ENCODE measurements at regions not wholly inside any gene's neighbourhood (a gene's known extent, or its start where the extent isn't known, plus 50 kb on each side); places are given as distances from the start of the nearest gene placed in this dataset.

- no peaks in the 10 kb centered on the region for H3K27me3 ChIP-seq (ENCODE audit: control insufficient read depth in 2 of 2, insufficient read depth in 2 of 2, low read length in 2 of 2)
- no peaks in the 10 kb centered on the region for H3K4me1 ChIP-seq (ENCODE audit: control insufficient read depth in 1 of 2, insufficient read depth in 2 of 2, low read length in 2 of 2)
- H3K27ac ChIP-seq (ENCODE audit: low read depth in 1 of 2, low read length in 2 of 2) = no peak overlapping the region
- no peak overlapping the region for H3K4me3 ChIP-seq (replicated peaks in 1 of 3; ENCODE audit: low read depth in 2 of 3, low read length in 3 of 3)
- no peak overlapping the region for H3K9ac ChIP-seq (ENCODE audit: insufficient read depth, low read length, poor library complexity, severe bottlenecking)
- no peaks in the 10 kb centered on the region for H3K9me3 Mint-ChIP-seq
- DNase-seq = no peak
- intact Hi-C loops (cut with micrococcal nuclease) = no loop called here
- no peak for TF ChIP-seq CTCF (IDR thresholded peaks at IDR 0.05)
- H3K36me3 ChIP-seq (replicated peaks in 1 of 2; ENCODE audit: control insufficient read depth in 1 of 2, insufficient read depth in 2 of 2, low read length in 2 of 2) = no peaks in the 10 kb centered on the region
- H3K27ac Mint-ChIP-seq = no peak overlapping the region
- no peak overlapping the region for H2AFZ ChIP-seq (ENCODE audit: insufficient read depth, low read depth, low read length, poor library complexity, severe bottlenecking)
- H3K9me3 ChIP-seq (replicated peaks in 1 of 2; ENCODE audit: control insufficient read depth in 1 of 2, insufficient read depth in 1 of 2, low read length in 2 of 2) = peaks cover 0 to 5% of the 10 kb centered on the region in 2 donors
- WGBS (ENCODE audit: insufficient coverage) = 63% methylated on average over 1 of the region's 1 CpG
- H3K4me3 Mint-ChIP-seq = no peak overlapping the region
- no peaks in the 10 kb centered on the region for H4K20me1 ChIP-seq (ENCODE audit: insufficient read depth, low read length)
- H3K79me2 ChIP-seq (ENCODE audit: insufficient read depth, low read length) = no peaks in the 10 kb centered on the region
- H3K4me2 ChIP-seq (replicated peaks; ENCODE audit: extremely low read depth, low read length, poor library complexity, severe bottlenecking) = no peak overlapping the region
- peaks cover 2% of the 10 kb centered on the region for H3K4me1 Mint-ChIP-seq
- H3K36me3 Mint-ChIP-seq = no peaks in the 10 kb centered on the region
- H3K27me3 Mint-ChIP-seq (ENCODE audit: low read depth in 3 of 3) = peaks cover 0 to 1% (median 0%) of the 10 kb centered on the region in 3 donors
Measured at GRCh38 chr9:85268131-85268530, 473.6 kb downstream of the AGTPBP1 start.

- Histone ChIP-seq H3K4me2 (replicated peaks; ENCODE audit: extremely low read depth, low read length, poor library complexity, severe bottlenecking) (no peak overlapping the region), H4K20me1 (ENCODE audit: insufficient read depth, low read length) (no peaks in the 10 kb centered on the region), H3K27ac (ENCODE audit: low read depth in 1 of 2, low read length in 2 of 2) (no peak overlapping the region), H3K9me3 (replicated peaks in 1 of 2; ENCODE audit: control insufficient read depth in 1 of 2, insufficient read depth in 1 of 2, low read length in 2 of 2) (peaks cover 0 to 5% of the 10 kb centered on the region in 2 donors), H2AFZ (ENCODE audit: insufficient read depth, low read depth, low read length, poor library complexity, severe bottlenecking) (no peak overlapping the region), H3K4me1 (ENCODE audit: control insufficient read depth in 1 of 2, insufficient read depth in 2 of 2, low read length in 2 of 2) (no peaks in the 10 kb centered on the region), H3K4me3 (replicated peaks in 1 of 3; ENCODE audit: low read depth in 2 of 3, low read length in 3 of 3) (no peak overlapping the region), H3K36me3 (replicated peaks in 1 of 2; ENCODE audit: control insufficient read depth in 1 of 2, insufficient read depth in 2 of 2, low read length in 2 of 2) (no peaks in the 10 kb centered on the region), H3K79me2 (ENCODE audit: insufficient read depth, low read length) (no peaks in the 10 kb centered on the region), H3K9ac (ENCODE audit: insufficient read depth, low read length, poor library complexity, severe bottlenecking) (no peak overlapping the region), H3K27me3 (ENCODE audit: control insufficient read depth in 2 of 2, insufficient read depth in 2 of 2, low read length in 2 of 2) (no peaks in the 10 kb centered on the region)
- no peaks in the 10 kb centered on the region for H3K36me3 Mint-ChIP-seq
- H3K4me3 Mint-ChIP-seq = no peak overlapping the region
- no peaks in the 10 kb centered on the region for H3K9me3 Mint-ChIP-seq
- DNase-seq = no peak
- intact Hi-C loops (cut with micrococcal nuclease) = no loop called here
- no peak overlapping the region for H3K27ac Mint-ChIP-seq
- H3K4me1 Mint-ChIP-seq = peaks cover 2% of the 10 kb centered on the region
- peaks cover 0 to 1% (median 0%) of the 10 kb centered on the region in 3 donors for H3K27me3 Mint-ChIP-seq (ENCODE audit: low read depth in 3 of 3)
- TF ChIP-seq CTCF (IDR thresholded peaks at IDR 0.05) = no peak
Measured at GRCh38 chr9:85264695-85265094, 477.1 kb downstream of the AGTPBP1 start.

All from CD14-positive monocyte (primary cell).